Stimulated activated CD4-positive, alpha-beta T cell treated with anti-CD3 and anti-CD28 coated beads, Interleukin-1b, Interleukin-23, amount 100 ng/mL, for 1 hour (primary cell): ENCODE measurements at regions not wholly inside any gene's neighbourhood (a gene's known extent, or its start where the extent isn't known, plus 50 kb on each side); places are given as distances from the start of the nearest gene placed in this dataset.

Experiments used
- DNase-seq, 2 donors: peaks; one replicate each; pipeline ENCODE4 v3.0.0-alpha.2; 2020; ENCODE audit warnings: low read depth in 2 of 2

- no peak for DNase-seq
These were observed 51.5 kb upstream of the SLCO3A1 start for GRCh38 chr15:91801836-91802534.

GRCh38 chr15:91803260-91803659 lies 50.2 kb upstream of the SLCO3A1 start:
- DNase-seq, result no peak
